Neuron (in vitro differentiated cells): ENCODE measurements at regions not wholly inside any gene's neighbourhood (a gene's known extent, or its start where the extent isn't known, plus 50 kb on each side); places are given as distances from the start of the nearest gene placed in this dataset.

Source experiments
- H2AFZ ChIP-seq: one replicate; pipeline ENCODE4 v1.6.1; 2013; ENCODE audit warnings: low read depth, mild to moderate bottlenecking, inconsistent platforms, low read length, moderate library complexity
- H3K27me3 ChIP-seq: one replicate; pipeline ENCODE4 v1.6.1; 2013; ENCODE audit warnings: low read length; ENCODE audit not compliant: insufficient read depth
- H3K36me3 ChIP-seq: one replicate; pipeline ENCODE4 v1.6.1; 2013; ENCODE audit warnings: low read length; ENCODE audit not compliant: insufficient read depth
- H3K4me1 ChIP-seq: one replicate; pipeline ENCODE4 v1.6.1; 2013; ENCODE audit warnings: low read length; ENCODE audit not compliant: insufficient read depth
- H3K4me3 ChIP-seq: 2 replicates; pipeline ENCODE4 v1.5.1; 2013; ENCODE audit warnings: mild to moderate bottlenecking, low read length, moderate library complexity
- H3K9me3 ChIP-seq: one replicate; pipeline ENCODE4 v1.6.1; 2013; ENCODE audit warnings: low read length

- no peak overlapping the region for H2AFZ ChIP-seq
- H3K27me3 ChIP-seq, result no peaks in the 10 kb centered on the region
- no peaks in the 10 kb centered on the region for H3K4me1 ChIP-seq
- H3K9me3 ChIP-seq, result no peaks in the 10 kb centered on the region
- no peak overlapping the region for H3K4me3 ChIP-seq
- H3K36me3 ChIP-seq, result no peaks in the 10 kb centered on the region
Observed at GRCh38 chr14:83007641-83008225, 1474.1 kb upstream of the SEL1L start.

GRCh38 chr14:83017296-83017695, 1483.6 kb upstream of the SEL1L start:
- no peak overlapping the region for H2AFZ ChIP-seq
- H3K36me3 ChIP-seq, result no peaks in the 10 kb centered on the region
- no peaks in the 10 kb centered on the region for H3K4me1 ChIP-seq
- no peaks in the 10 kb centered on the region for H3K27me3 ChIP-seq
- no peaks in the 10 kb centered on the region for H3K9me3 ChIP-seq
- no peak overlapping the region for H3K4me3 ChIP-seq

GRCh38 chr14:83019744-83020414, 1486.2 kb upstream of the SEL1L start:
- Histone ChIP-seq H2AFZ (no peak overlapping the region), H3K4me3 (no peak overlapping the region), H3K36me3 (no peaks in the 10 kb centered on the region), H3K9me3 (no peaks in the 10 kb centered on the region), H3K4me1 (no peaks in the 10 kb centered on the region), H3K27me3 (no peaks in the 10 kb centered on the region)

- no peaks in the 10 kb centered on the region for H3K27me3 ChIP-seq
- H3K9me3 ChIP-seq, result no peaks in the 10 kb centered on the region
- H3K4me1 ChIP-seq, result no peaks in the 10 kb centered on the region
- no peak overlapping the region for H2AFZ ChIP-seq
- H3K36me3 ChIP-seq, result no peaks in the 10 kb centered on the region
- H3K4me3 ChIP-seq, result no peak overlapping the region
Observed at GRCh38 chr14:83021323-83021722, 1487.7 kb upstream of the SEL1L start.

- Histone ChIP-seq H3K36me3 (no peaks in the 10 kb centered on the region), H2AFZ (no peak overlapping the region), H3K27me3 (no peaks in the 10 kb centered on the region), H3K9me3 (no peaks in the 10 kb centered on the region), H3K4me1 (no peaks in the 10 kb centered on the region), H3K4me3 (no peak overlapping the region)
Observed at GRCh38 chr14:83023369-83023768, 1489.7 kb upstream of the SEL1L start.

- Histone ChIP-seq H3K9me3 (no peaks in the 10 kb centered on the region), H3K4me1 (no peaks in the 10 kb centered on the region), H3K27me3 (no peaks in the 10 kb centered on the region), H3K4me3 (no peak overlapping the region), H2AFZ (no peak overlapping the region), H3K36me3 (no peaks in the 10 kb centered on the region)
Observed at GRCh38 chr14:83041224-83041623, 1507.6 kb upstream of the SEL1L start.

- Histone ChIP-seq H3K9me3 (no peaks in the 10 kb centered on the region), H2AFZ (no peak overlapping the region), H3K36me3 (no peaks in the 10 kb centered on the region), H3K27me3 (no peaks in the 10 kb centered on the region), H3K4me3 (no peak overlapping the region), H3K4me1 (no peaks in the 10 kb centered on the region)
Observed at GRCh38 chr14:83042858-83043257, 1509.2 kb upstream of the SEL1L start.

GRCh38 chr14:83044001-83044400, 1510.3 kb upstream of the SEL1L start:
- no peaks in the 10 kb centered on the region for H3K27me3 ChIP-seq
- no peaks in the 10 kb centered on the region for H3K4me1 ChIP-seq
- H3K9me3 ChIP-seq, result no peaks in the 10 kb centered on the region
- no peaks in the 10 kb centered on the region for H3K36me3 ChIP-seq
- no peak overlapping the region for H3K4me3 ChIP-seq
- H2AFZ ChIP-seq, result no peak overlapping the region

- no peaks in the 10 kb centered on the region for H3K9me3 ChIP-seq
- no peaks in the 10 kb centered on the region for H3K4me1 ChIP-seq
- H3K36me3 ChIP-seq, result no peaks in the 10 kb centered on the region
- H3K4me3 ChIP-seq, result no peak overlapping the region
- H3K27me3 ChIP-seq, result no peaks in the 10 kb centered on the region
- H2AFZ ChIP-seq, result no peak overlapping the region
Observed at GRCh38 chr14:83047059-83047830, 1513.6 kb upstream of the SEL1L start.

GRCh38 chr14:83053022-83053710, 1519.5 kb upstream of the SEL1L start:
- Histone ChIP-seq H3K27me3 (no peaks in the 10 kb centered on the region), H3K4me1 (no peaks in the 10 kb centered on the region), H2AFZ (no peak overlapping the region), H3K36me3 (no peaks in the 10 kb centered on the region), H3K4me3 (no peak overlapping the region), H3K9me3 (no peaks in the 10 kb centered on the region)

GRCh38 chr14:83058068-83058467, 1524.4 kb upstream of the SEL1L start:
- H3K27me3 ChIP-seq, result no peaks in the 10 kb centered on the region
- H3K4me1 ChIP-seq, result no peaks in the 10 kb centered on the region
- H3K9me3 ChIP-seq, result no peaks in the 10 kb centered on the region
- no peak overlapping the region for H2AFZ ChIP-seq
- no peak overlapping the region for H3K4me3 ChIP-seq
- no peaks in the 10 kb centered on the region for H3K36me3 ChIP-seq

GRCh38 chr14:83071888-83072501, 1538.3 kb upstream of the SEL1L start:
- Histone ChIP-seq H3K4me3 (no peak overlapping the region), H2AFZ (no peak overlapping the region), H3K4me1 (no peaks in the 10 kb centered on the region), H3K9me3 (no peaks in the 10 kb centered on the region), H3K27me3 (no peaks in the 10 kb centered on the region), H3K36me3 (no peaks in the 10 kb centered on the region)

- no peaks in the 10 kb centered on the region for H3K4me1 ChIP-seq
- no peak overlapping the region for H2AFZ ChIP-seq
- H3K9me3 ChIP-seq, result no peaks in the 10 kb centered on the region
- no peak overlapping the region for H3K4me3 ChIP-seq
- H3K27me3 ChIP-seq, result no peaks in the 10 kb centered on the region
- no peaks in the 10 kb centered on the region for H3K36me3 ChIP-seq
Observed at GRCh38 chr14:83085136-83085535, 1551.5 kb upstream of the SEL1L start.
